Osteoblast (primary cell): ENCODE measurements at regions not wholly inside any gene's neighbourhood (a gene's known extent, or its start where the extent isn't known, plus 50 kb on each side); places are given as distances from the start of the nearest gene placed in this dataset.
A peak's percentile ranks its signal among the peaks of the same experiment; 100 is the strongest.

Experiments
- DNase-seq: peaks from one replicate; pipeline ENCODE4 v3.0.0; 2011; ENCODE audit warnings: low spot score, mixed read lengths; ENCODE audit not compliant: insufficient read length; ENCODE audit errors: missing footprints
- H2AFZ ChIP-seq: 2 replicates; pipeline ENCODE4 v1.6.0; 2011; ENCODE audit warnings: mild to moderate bottlenecking, low read length
- H3K27ac ChIP-seq: 2 replicates; pipeline ENCODE4 v1.5.1; 2011; ENCODE audit warnings: mild to moderate bottlenecking, low read depth, low read length, moderate library complexity
- H3K27me3 ChIP-seq: 2 replicates; pipeline ENCODE4 v1.6.0; 2012; ENCODE audit warnings: mild to moderate bottlenecking, control low read depth, inconsistent platforms, low read length, moderate library complexity; ENCODE audit not compliant: insufficient read depth
- H3K36me3 ChIP-seq: 2 replicates; pipeline ENCODE4 v1.5.1; 2011; ENCODE audit warnings: mild to moderate bottlenecking, low read length, control low read depth, moderate library complexity; ENCODE audit not compliant: insufficient read depth
- H3K4me1 ChIP-seq: 2 replicates; pipeline ENCODE4 v1.5.1; 2011; ENCODE audit warnings: mild to moderate bottlenecking, low read length, control low read depth, moderate library complexity; ENCODE audit not compliant: insufficient read depth
- H3K4me2 ChIP-seq: 2 replicates; pipeline ENCODE4 v1.6.0; 2011; ENCODE audit warnings: mild to moderate bottlenecking, low read length; ENCODE audit not compliant: insufficient read depth
- H3K4me3 ChIP-seq: fragments of 200-600 bp; sonication (generic); 3 replicates; pipeline ENCODE4 v1.5.1; 2012; ENCODE audit warnings: mild to moderate bottlenecking, low read length, inconsistent platforms; ENCODE audit not compliant: insufficient read depth
- H3K79me2 ChIP-seq: 2 replicates; pipeline ENCODE4 v1.6.0; 2012; ENCODE audit warnings: mild to moderate bottlenecking, low read length, control low read depth, inconsistent platforms; ENCODE audit not compliant: insufficient read depth
- H3K9me3 ChIP-seq: 2 replicates; pipeline ENCODE4 v1.5.1; 2011; ENCODE audit warnings: low read depth, low read length, control low read depth
- H4K20me1 ChIP-seq: 2 replicates; pipeline ENCODE4 v1.6.0; 2012; ENCODE audit warnings: mild to moderate bottlenecking, low read length, control low read depth; ENCODE audit not compliant: insufficient read depth
- CTCF ChIP-seq: IDR thresholded peaks from 2 replicates; pipeline ENCODE4 v1.5.1; 2011; ENCODE audit warnings: mild to moderate bottlenecking, low read depth, low read length, moderate library complexity; ENCODE audit errors: extremely low read depth

- Histone ChIP-seq H3K79me2 (no peaks in the 10 kb centered on the region), H3K27ac (peak overlapping the region; percentile 82), H3K27me3 (no peaks in the 10 kb centered on the region), H3K4me2 (no peak overlapping the region), H2AFZ (no peak overlapping the region), H3K36me3 (no peaks in the 10 kb centered on the region), H3K9me3 (no peaks in the 10 kb centered on the region), H3K4me1 (peaks cover 52% of the 10 kb centered on the region), H3K4me3 (no peak overlapping the region), H4K20me1 (no peaks in the 10 kb centered on the region)
- peak; percentile 49 for DNase-seq
- no peak for TF ChIP-seq CTCF
These were observed 171.8 kb downstream of the TOMM20 start for GRCh38 chr1:234956821-234957329.

- peak overlapping the region; percentile 58 for H3K4me2 ChIP-seq
- no peaks in the 10 kb centered on the region for H3K36me3 ChIP-seq
- peak overlapping the region; percentile 82 for H3K27ac ChIP-seq
- no peaks in the 10 kb centered on the region for H3K27me3 ChIP-seq
- DNase-seq, result peak; percentile 88
- no peak for TF ChIP-seq CTCF
- H3K4me1 ChIP-seq, result peaks cover 38% of the 10 kb centered on the region
- H3K79me2 ChIP-seq, result no peaks in the 10 kb centered on the region
- H2AFZ ChIP-seq, result peak overlapping the region; percentile 77
- no peaks in the 10 kb centered on the region for H3K9me3 ChIP-seq
- H3K4me3 ChIP-seq, result peak overlapping the region; percentile 30
- H4K20me1 ChIP-seq, result no peaks in the 10 kb centered on the region
These were observed 173.4 kb downstream of the TOMM20 start for GRCh38 chr1:234955107-234955731.

GRCh38 chr1:234954613-234955012 lies 174.0 kb downstream of the TOMM20 start:
- no peak overlapping the region for H3K4me3 ChIP-seq
- no peak for DNase-seq
- no peaks in the 10 kb centered on the region for H3K36me3 ChIP-seq
- TF ChIP-seq CTCF, result no peak
- peak overlapping the region; percentile 82 for H3K27ac ChIP-seq
- H2AFZ ChIP-seq, result peak overlapping the region; percentile 47
- H3K9me3 ChIP-seq, result no peaks in the 10 kb centered on the region
- no peaks in the 10 kb centered on the region for H4K20me1 ChIP-seq
- H3K4me2 ChIP-seq, result peak overlapping the region; percentile 58
- H3K79me2 ChIP-seq, result no peaks in the 10 kb centered on the region
- H3K27me3 ChIP-seq, result no peaks in the 10 kb centered on the region
- H3K4me1 ChIP-seq, result peaks cover 38% of the 10 kb centered on the region

- DNase-seq, result no peak
- H3K36me3 ChIP-seq, result no peaks in the 10 kb centered on the region
- H3K4me1 ChIP-seq, result peaks cover 38% of the 10 kb centered on the region
- no peaks in the 10 kb centered on the region for H3K27me3 ChIP-seq
- H3K27ac ChIP-seq, result no peak overlapping the region
- H4K20me1 ChIP-seq, result no peaks in the 10 kb centered on the region
- H2AFZ ChIP-seq, result no peak overlapping the region
- H3K4me3 ChIP-seq, result no peak overlapping the region
- H3K79me2 ChIP-seq, result no peaks in the 10 kb centered on the region
- no peaks in the 10 kb centered on the region for H3K9me3 ChIP-seq
- TF ChIP-seq CTCF, result no peak
- H3K4me2 ChIP-seq, result no peak overlapping the region
These were observed 174.8 kb downstream of the TOMM20 start for GRCh38 chr1:234953655-234954405.
